Memory B cell (primary cell): ENCODE measurements at regions not wholly inside any gene's neighbourhood (a gene's known extent, or its start where the extent isn't known, plus 50 kb on each side); places are given as distances from the start of the nearest gene placed in this dataset.
"Not testable (repeated sequence)": the region's sequence is repeated elsewhere in the genome, so short reads cannot be mapped to it uniquely, and the experiment has no call there.

Experiments used
- ATAC-seq: fragments of 150-1000 bp; cut with Tn5 transposase; 2 replicates; pipeline ENCODE4 v1.10.0; 2021; ENCODE audit warnings: low read depth, mild to moderate bottlenecking, moderate library complexity
- DNase-seq, 2 donors: peaks; one replicate each; pipeline ENCODE4 v3.0.0; 2022; ENCODE audit warnings: low spot score in 2 of 2
- H3K27ac Mint-ChIP-seq: one replicate; pipeline ENCODE4 v1.8.0; 2022; ENCODE audit warnings: mild to moderate bottlenecking, moderate library complexity, mixed read lengths
- H3K27me3 Mint-ChIP-seq: one replicate; pipeline ENCODE4 v1.8.0; 2022; ENCODE audit warnings: mixed read lengths
- H3K36me3 Mint-ChIP-seq: one replicate; pipeline ENCODE4 v1.8.0; 2022; ENCODE audit warnings: mild to moderate bottlenecking, mixed read lengths
- H3K4me1 Mint-ChIP-seq: one replicate; pipeline ENCODE4 v1.8.0; 2022; ENCODE audit warnings: mixed read lengths
- H3K4me3 Mint-ChIP-seq: one replicate; pipeline ENCODE4 v1.8.0; 2022; ENCODE audit warnings: mild to moderate bottlenecking, moderate library complexity, mixed read lengths
- H3K9me3 Mint-ChIP-seq: one replicate; pipeline ENCODE4 v1.8.0; 2022; ENCODE audit warnings: mixed read lengths

- Mint-ChIP-seq H3K27me3 (no peaks in the 10 kb centered on the region), H3K27ac (no peak overlapping the region), H3K4me3 (no peak overlapping the region), H3K36me3 (no peaks in the 10 kb centered on the region), H3K4me1 (peaks cover 4% of the 10 kb centered on the region), H3K9me3 (peaks cover 4% of the 10 kb centered on the region)
- ATAC-seq (no peak), DNase-seq (no peak)
Observed at GRCh38 chr1:94769551-94769950, 50.6 kb upstream of the SLC44A3 start.

- no peak for ATAC-seq
- no peak overlapping the region for H3K27ac Mint-ChIP-seq
- no peak for DNase-seq
- H3K4me1 Mint-ChIP-seq = peaks cover 3% of the 10 kb centered on the region
- peaks cover 7% of the 10 kb centered on the region for H3K9me3 Mint-ChIP-seq
- no peak overlapping the region for H3K4me3 Mint-ChIP-seq
- H3K36me3 Mint-ChIP-seq = no peaks in the 10 kb centered on the region
- H3K27me3 Mint-ChIP-seq = no peaks in the 10 kb centered on the region
Observed at GRCh38 chr1:94768036-94768435, 52.1 kb upstream of the SLC44A3 start.

DNA sequence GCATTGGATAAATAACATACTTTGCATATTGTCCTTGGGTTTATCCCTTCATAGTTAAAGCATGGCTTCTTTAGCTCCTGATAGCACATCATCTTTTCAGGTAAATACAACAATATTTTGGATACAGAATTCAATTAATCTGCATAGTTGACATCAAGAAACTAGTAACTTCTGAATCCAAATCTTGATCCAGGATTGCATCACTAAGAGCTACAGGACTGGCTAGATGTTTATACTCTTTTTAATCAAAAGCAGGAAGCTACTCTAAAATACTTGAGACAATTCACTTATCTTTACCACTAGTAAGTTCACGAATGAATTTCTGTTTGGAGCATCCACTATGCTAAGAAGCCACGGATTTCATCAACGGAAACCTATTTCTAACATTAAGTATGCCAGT, 54.2 kb upstream of the SLC44A3 start:
- DNase-seq = no peak
- H3K9me3 Mint-ChIP-seq = peaks cover 7% of the 10 kb centered on the region
- ATAC-seq = no peak
- H3K36me3 Mint-ChIP-seq = no peaks in the 10 kb centered on the region
- no peak overlapping the region for H3K4me3 Mint-ChIP-seq
- H3K27me3 Mint-ChIP-seq = peaks cover 2% of the 10 kb centered on the region
- no peaks in the 10 kb centered on the region for H3K4me1 Mint-ChIP-seq
- no peak overlapping the region for H3K27ac Mint-ChIP-seq

- DNase-seq = no peak
- peaks cover 3% of the 10 kb centered on the region for H3K9me3 Mint-ChIP-seq
Observed at GRCh38 chr1:94759188-94759587, 61.0 kb upstream of the SLC44A3 start.

DNA sequence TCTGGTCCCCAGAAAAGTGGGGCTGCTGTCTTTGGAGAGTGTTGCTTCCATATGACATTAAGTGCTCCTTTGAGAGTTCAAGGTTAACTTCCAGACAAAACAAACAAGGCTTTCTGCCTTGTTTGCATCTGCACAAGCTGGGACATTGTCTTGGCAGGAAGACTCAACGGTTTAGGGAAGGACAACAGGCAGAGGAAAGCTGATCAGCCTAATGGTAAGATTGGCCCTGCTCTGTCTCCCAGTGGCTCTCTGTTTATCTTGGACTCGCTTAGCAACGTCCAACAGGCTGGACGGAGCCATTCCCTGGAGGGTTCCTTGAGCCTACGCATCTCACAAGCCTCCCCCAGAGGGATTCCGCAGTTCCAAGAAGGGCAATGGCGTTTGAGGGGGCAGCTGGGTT, 62.2 kb upstream of the SLC44A3 start:
- Mint-ChIP-seq H3K36me3 (peaks cover 4% of the 10 kb centered on the region), H3K27ac (no peak overlapping the region), H3K4me1 (no peaks in the 10 kb centered on the region), H3K27me3 (peaks cover 11% of the 10 kb centered on the region), H3K4me3 (no peak overlapping the region), H3K9me3 (peaks cover 1% of the 10 kb centered on the region)
- ATAC-seq (no peak), DNase-seq (no peak)

More at GRCh38 chr1:94759188-94759587, 61.0 kb upstream of the SLC44A3 start:
- no peak overlapping the region for H3K4me3 Mint-ChIP-seq
- ATAC-seq = no peak
- H3K4me1 Mint-ChIP-seq = no peaks in the 10 kb centered on the region
- no peak overlapping the region for H3K27ac Mint-ChIP-seq
- peaks cover 4% of the 10 kb centered on the region for H3K36me3 Mint-ChIP-seq
- peaks cover 11% of the 10 kb centered on the region for H3K27me3 Mint-ChIP-seq

DNA sequence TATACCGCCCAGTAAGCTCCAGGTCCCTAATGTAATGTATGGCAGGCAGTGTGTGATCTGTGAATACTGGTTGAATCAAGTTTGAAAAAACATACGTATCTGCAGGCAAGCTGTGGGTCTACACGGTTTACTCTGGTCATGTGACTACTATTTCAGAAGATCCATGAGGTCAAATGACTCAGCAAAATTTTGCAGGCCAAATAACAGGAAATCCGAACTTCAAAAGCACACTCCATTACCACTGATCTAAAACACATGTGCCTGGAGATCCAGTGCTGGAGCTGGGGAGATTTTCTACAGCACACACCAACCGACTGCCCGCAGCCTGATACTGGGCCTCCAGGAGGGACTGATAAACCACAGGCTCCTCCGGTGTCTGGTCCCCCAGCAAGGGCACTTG, 64.5 kb upstream of the SLC44A3 start:
- peaks cover 4% of the 10 kb centered on the region for H3K36me3 Mint-ChIP-seq
- no peak overlapping the region for H3K27ac Mint-ChIP-seq
- H3K9me3 Mint-ChIP-seq = peaks cover 1% of the 10 kb centered on the region
- DNase-seq (no peak), ATAC-seq (no peak)
- no peaks in the 10 kb centered on the region for H3K4me1 Mint-ChIP-seq
- peaks cover 9% of the 10 kb centered on the region for H3K27me3 Mint-ChIP-seq
- no peak overlapping the region for H3K4me3 Mint-ChIP-seq

- H3K27me3 Mint-ChIP-seq, H3K36me3 Mint-ChIP-seq, H3K9me3 Mint-ChIP-seq, ATAC-seq, H3K4me3 Mint-ChIP-seq, H3K27ac Mint-ChIP-seq, DNase-seq, H3K4me1 Mint-ChIP-seq: not testable (repeated sequence)
Observed at GRCh38 chr1:94755016-94755415, 65.1 kb upstream of the SLC44A3 start.

- H3K27me3 Mint-ChIP-seq = peaks cover 9% of the 10 kb centered on the region
- peaks cover 4% of the 10 kb centered on the region for H3K36me3 Mint-ChIP-seq
- ATAC-seq (no peak), DNase-seq (no peak)
- no peak overlapping the region for H3K27ac Mint-ChIP-seq
- no peaks in the 10 kb centered on the region for H3K4me1 Mint-ChIP-seq
- no peak overlapping the region for H3K4me3 Mint-ChIP-seq
- peaks cover 4% of the 10 kb centered on the region for H3K9me3 Mint-ChIP-seq
Observed at GRCh38 chr1:94754570-94754969, 65.6 kb upstream of the SLC44A3 start.

DNA sequence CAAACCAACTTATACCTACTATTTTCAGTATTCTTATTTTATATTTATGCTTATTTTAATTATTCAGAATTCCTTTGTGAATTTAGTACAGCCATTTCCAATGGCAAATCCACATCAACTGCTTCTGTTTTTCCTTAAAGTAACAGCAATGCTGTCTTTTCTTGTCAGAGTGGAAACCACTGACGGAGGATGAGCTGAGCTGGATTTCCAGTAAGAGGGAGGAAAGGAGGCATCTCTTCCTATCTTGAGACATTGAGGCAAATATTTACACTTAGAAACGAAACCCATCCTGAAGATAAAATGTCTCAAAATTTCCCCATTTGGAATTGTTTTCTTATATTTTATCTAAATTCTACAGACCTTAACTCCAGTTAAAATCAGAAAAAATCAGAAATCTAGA, 66.1 kb upstream of the SLC44A3 start:
- DNase-seq (no peak), ATAC-seq (no peak)
- Mint-ChIP-seq H3K27ac (no peak overlapping the region), H3K4me1 (no peaks in the 10 kb centered on the region), H3K4me3 (no peak overlapping the region), H3K9me3 (peaks cover 5% of the 10 kb centered on the region), H3K27me3 (peaks cover 9% of the 10 kb centered on the region), H3K36me3 (peaks cover 4% of the 10 kb centered on the region)

- Mint-ChIP-seq H3K4me1 (no peaks in the 10 kb centered on the region), H3K27me3 (peaks cover 9% of the 10 kb centered on the region), H3K27ac (no peak overlapping the region), H3K9me3 (peaks cover 6% of the 10 kb centered on the region), H3K36me3 (peaks cover 4% of the 10 kb centered on the region), H3K4me3 (no peak overlapping the region)
- ATAC-seq = no peak
- no peak for DNase-seq
Observed at GRCh38 chr1:94753171-94753972, 66.8 kb upstream of the SLC44A3 start.

- H3K36me3 Mint-ChIP-seq, H3K9me3 Mint-ChIP-seq, H3K4me1 Mint-ChIP-seq, H3K4me3 Mint-ChIP-seq, H3K27ac Mint-ChIP-seq, DNase-seq, ATAC-seq: not testable (repeated sequence)
- peaks cover 10% of the 10 kb centered on the region for H3K27me3 Mint-ChIP-seq
Observed at GRCh38 chr1:94751483-94751882, 68.7 kb upstream of the SLC44A3 start.

DNA sequence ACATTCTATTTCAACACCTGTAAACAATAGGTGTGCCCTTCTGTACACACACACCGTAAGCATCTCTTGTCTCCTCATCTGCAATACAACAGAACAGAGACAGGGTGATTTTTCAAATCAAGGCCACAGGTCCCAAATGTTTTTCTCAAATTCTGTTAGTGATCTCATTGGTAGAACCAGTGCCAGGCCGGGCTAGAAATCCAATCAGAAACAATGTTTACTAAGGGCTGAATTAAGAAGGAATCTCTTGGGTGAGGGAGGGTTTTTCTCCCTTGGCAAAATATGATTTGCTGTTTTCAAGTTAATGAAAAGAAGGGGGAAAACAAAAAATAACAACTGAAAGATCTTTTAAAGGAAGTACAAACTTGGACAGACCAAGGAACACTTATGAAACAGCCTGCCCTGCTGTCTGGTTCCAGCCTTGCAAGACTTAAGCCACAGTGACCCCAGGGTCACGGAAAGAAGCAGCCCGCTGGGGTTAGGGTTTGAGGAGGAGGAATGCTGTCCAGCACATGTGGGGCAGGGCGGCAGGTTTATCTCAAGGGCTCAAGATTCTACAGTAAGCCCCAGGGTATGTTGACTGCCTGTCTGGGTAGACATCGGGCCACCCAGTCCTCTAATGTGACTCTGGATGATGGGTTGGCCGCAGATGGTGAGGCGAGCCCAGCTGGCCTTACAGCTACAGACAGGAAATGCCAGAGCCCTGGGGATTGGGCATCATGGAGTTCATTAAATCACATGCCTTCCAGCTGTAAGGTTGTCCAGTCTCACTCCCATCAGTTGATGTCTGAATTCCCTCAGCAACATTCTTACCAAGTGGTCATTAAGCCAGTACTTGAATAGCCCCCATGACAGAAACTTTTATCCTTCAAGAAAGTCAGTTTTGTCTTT, 73.3 kb upstream of the SLC44A3 start:
- DNase-seq (no peak), ATAC-seq (no peak)
- Mint-ChIP-seq H3K4me3 (no peak overlapping the region), H3K9me3 (peaks cover 6% of the 10 kb centered on the region), H3K27ac (no peak overlapping the region), H3K4me1 (no peaks in the 10 kb centered on the region), H3K36me3 (no peaks in the 10 kb centered on the region), H3K27me3 (peaks cover 13% of the 10 kb centered on the region)

DNA sequence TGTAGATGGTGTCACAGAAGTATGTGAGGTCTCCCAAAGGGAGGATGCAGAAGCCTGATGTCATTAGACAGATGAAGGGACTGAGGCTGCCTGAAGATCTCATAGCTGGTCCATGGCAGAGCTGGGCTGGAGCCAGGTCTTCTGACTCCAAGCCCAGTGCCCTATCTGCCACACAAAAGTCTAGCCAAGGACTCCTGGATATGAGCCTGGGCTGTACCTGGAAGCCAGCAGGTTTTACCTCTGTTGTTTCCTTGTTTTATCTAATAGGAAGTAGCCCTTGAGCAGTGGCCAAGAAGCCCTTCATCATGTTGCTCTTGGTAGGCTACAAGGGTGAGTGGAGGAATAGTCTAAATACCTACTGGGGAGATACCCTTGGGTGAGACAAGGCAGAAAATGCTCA, 74.4 kb upstream of the SLC44A3 start:
- Mint-ChIP-seq H3K27me3 (peaks cover 13% of the 10 kb centered on the region), H3K27ac (no peak overlapping the region), H3K36me3 (no peaks in the 10 kb centered on the region), H3K4me1 (peaks cover 5% of the 10 kb centered on the region), H3K9me3 (peaks cover 6% of the 10 kb centered on the region), H3K4me3 (no peak overlapping the region)
- ATAC-seq (no peak), DNase-seq (no peak)

GRCh38 chr1:94743862-94744261, 76.3 kb upstream of the SLC44A3 start:
- H3K27ac Mint-ChIP-seq = no peak overlapping the region
- peaks cover 17% of the 10 kb centered on the region for H3K27me3 Mint-ChIP-seq
- no peak for DNase-seq
- no peak overlapping the region for H3K4me3 Mint-ChIP-seq
- no peaks in the 10 kb centered on the region for H3K9me3 Mint-ChIP-seq
- no peak for ATAC-seq
- peaks cover 5% of the 10 kb centered on the region for H3K4me1 Mint-ChIP-seq
- H3K36me3 Mint-ChIP-seq = no peaks in the 10 kb centered on the region
